Left ventricle myocardium inferior (tissue), 1 donor: ENCODE measurements at regions not wholly inside any gene's neighbourhood (a gene's known extent, or its start where the extent isn't known, plus 50 kb on each side); places are given as distances from the start of the nearest gene placed in this dataset.

Source experiments
- DNase-seq: peaks from one replicate; pipeline ENCODE4 v3.0.0-alpha.2; 2020
- H3K27ac ChIP-seq: fragments of 200-600 bp; replicated peaks from 2 replicates; pipeline ENCODE4 v1.8.0; 2021
- H3K27me3 ChIP-seq: fragments of 200-600 bp; 2 replicates; pipeline ENCODE4 v1.8.0; 2021; ENCODE audit warnings: low read depth
- H3K36me3 ChIP-seq: fragments of 200-600 bp; 2 replicates; pipeline ENCODE4 v1.8.0; 2021
- H3K4me1 ChIP-seq: fragments of 200-600 bp; 2 replicates; pipeline ENCODE4 v1.8.0; 2021
- H3K4me3 ChIP-seq: fragments of 200-600 bp; 2 replicates; pipeline ENCODE4 v1.8.0; 2021; ENCODE audit warnings: mild to moderate bottlenecking, moderate library complexity
- H3K9me3 ChIP-seq: fragments of 200-600 bp; replicated peaks from 2 replicates; pipeline ENCODE4 v1.8.0; 2021
- CTCF ChIP-seq: fragments of 200-600 bp; IDR thresholded peaks from 2 replicates; pipeline ENCODE4 v1.8.0; 2021; ENCODE audit warnings: antibody characterized with exemption, mild to moderate bottlenecking, borderline replicate concordance
- intact Hi-C: fragments of 100-400 bp; cut with micrococcal nuclease; formaldehyde crosslinking; loops from one replicate; pipeline ENCODE4 v1.11.0; 2022
- donor health status: DM: no; HTN: yes; CAD: no; lungs with severe emphysema.

GRCh38 chr4:154143720-154144119 lies 347.9 kb downstream of the DCHS2 start:
- Histone ChIP-seq H3K4me3 (no peak overlapping the region), H3K4me1 (no peaks in the 10 kb centered on the region), H3K9me3 (no peaks in the 10 kb centered on the region), H3K27ac (no peak overlapping the region), H3K36me3 (no peaks in the 10 kb centered on the region), H3K27me3 (no peaks in the 10 kb centered on the region)
- intact Hi-C loops: no loop called here
- no peak for DNase-seq
- no peak for TF ChIP-seq CTCF

- Histone ChIP-seq H3K27ac (no peak overlapping the region), H3K36me3 (no peaks in the 10 kb centered on the region), H3K9me3 (no peaks in the 10 kb centered on the region), H3K27me3 (no peaks in the 10 kb centered on the region), H3K4me1 (no peaks in the 10 kb centered on the region), H3K4me3 (no peak overlapping the region)
- DNase-seq: no peak
- TF ChIP-seq CTCF: no peak
- intact Hi-C loops: no loop called here
Measured at GRCh38 chr4:154142664-154143063, 348.9 kb downstream of the DCHS2 start.

DNA sequence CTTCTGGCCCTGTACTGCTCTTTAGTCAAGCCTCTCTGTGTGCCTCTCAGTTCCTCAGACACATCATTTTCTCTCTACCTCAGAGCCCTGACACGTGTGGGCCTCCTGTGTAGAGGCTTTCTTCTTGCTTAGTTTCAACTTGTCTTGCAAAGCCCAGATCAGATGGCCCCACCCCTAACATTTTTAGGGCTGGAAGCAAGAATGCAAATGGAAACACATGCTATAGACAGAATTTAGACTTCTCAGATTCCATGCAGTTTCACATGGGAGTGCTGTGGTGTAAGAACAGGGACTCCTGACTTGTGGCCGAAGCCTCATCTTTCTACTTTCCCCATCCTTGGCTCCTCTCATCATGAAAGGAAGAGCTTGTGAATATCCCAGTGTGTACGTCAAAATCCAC lies 350.7 kb downstream of the DCHS2 start:
- intact Hi-C loops: no loop called here
- no peak for TF ChIP-seq CTCF
- no peaks in the 10 kb centered on the region for H3K27me3 ChIP-seq
- no peak overlapping the region for H3K4me3 ChIP-seq
- no peaks in the 10 kb centered on the region for H3K9me3 ChIP-seq
- no peak for DNase-seq
- H3K36me3 ChIP-seq: no peaks in the 10 kb centered on the region
- H3K27ac ChIP-seq: no peak overlapping the region
- H3K4me1 ChIP-seq: no peaks in the 10 kb centered on the region

GRCh38 chr4:154137320-154137905 lies 348.5 kb upstream of the SFRP2 start:
- no peak for DNase-seq
- no peaks in the 10 kb centered on the region for H3K4me1 ChIP-seq
- no peaks in the 10 kb centered on the region for H3K36me3 ChIP-seq
- intact Hi-C loops: no loop called here
- TF ChIP-seq CTCF: no peak
- no peak overlapping the region for H3K4me3 ChIP-seq
- no peaks in the 10 kb centered on the region for H3K27me3 ChIP-seq
- H3K27ac ChIP-seq: no peak overlapping the region
- no peaks in the 10 kb centered on the region for H3K9me3 ChIP-seq

DNA sequence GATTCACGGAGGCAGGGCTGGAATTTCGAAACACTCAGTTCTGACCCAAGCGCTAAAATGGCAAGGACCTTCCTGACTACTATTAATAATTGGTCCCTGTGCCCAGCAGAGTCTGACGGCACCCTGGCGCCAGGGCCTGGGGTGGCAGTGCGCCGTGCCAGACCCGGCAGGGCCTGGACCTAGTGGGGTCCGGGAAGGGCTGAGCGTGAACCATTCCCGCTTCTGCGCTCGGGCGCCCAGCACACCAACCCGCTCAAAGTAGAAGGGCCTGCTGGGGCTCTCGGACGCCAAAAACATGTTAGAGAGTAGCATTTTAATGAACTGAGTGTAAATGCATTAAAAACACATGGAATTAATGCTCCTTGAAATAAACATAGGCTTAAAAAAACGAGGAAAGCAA lies 346.7 kb upstream of the SFRP2 start:
- intact Hi-C loops: no loop called here
- DNase-seq: no peak
- H3K27ac ChIP-seq: no peak overlapping the region
- H3K9me3 ChIP-seq: no peaks in the 10 kb centered on the region
- no peaks in the 10 kb centered on the region for H3K4me1 ChIP-seq
- TF ChIP-seq CTCF: no peak
- H3K27me3 ChIP-seq: no peaks in the 10 kb centered on the region
- H3K36me3 ChIP-seq: no peaks in the 10 kb centered on the region
- H3K4me3 ChIP-seq: no peak overlapping the region
